RKO (cell line): ENCODE measurements at regions not wholly inside any gene's neighbourhood (a gene's known extent, or its start where the extent isn't known, plus 50 kb on each side); places are given as distances from the start of the nearest gene placed in this dataset.
A peak's percentile ranks its signal among the peaks of the same experiment; 100 is the strongest.

ENCODE experiments used
- DNase-seq: peaks from one replicate; pipeline ENCODE4 v3.0.0-alpha.2; 2016; ENCODE audit warnings: low spot score

GRCh38 chr14:101066826-101067510 is 163.4 kb upstream of the RTL1 start:
- DNase-seq, result no peak

DNA sequence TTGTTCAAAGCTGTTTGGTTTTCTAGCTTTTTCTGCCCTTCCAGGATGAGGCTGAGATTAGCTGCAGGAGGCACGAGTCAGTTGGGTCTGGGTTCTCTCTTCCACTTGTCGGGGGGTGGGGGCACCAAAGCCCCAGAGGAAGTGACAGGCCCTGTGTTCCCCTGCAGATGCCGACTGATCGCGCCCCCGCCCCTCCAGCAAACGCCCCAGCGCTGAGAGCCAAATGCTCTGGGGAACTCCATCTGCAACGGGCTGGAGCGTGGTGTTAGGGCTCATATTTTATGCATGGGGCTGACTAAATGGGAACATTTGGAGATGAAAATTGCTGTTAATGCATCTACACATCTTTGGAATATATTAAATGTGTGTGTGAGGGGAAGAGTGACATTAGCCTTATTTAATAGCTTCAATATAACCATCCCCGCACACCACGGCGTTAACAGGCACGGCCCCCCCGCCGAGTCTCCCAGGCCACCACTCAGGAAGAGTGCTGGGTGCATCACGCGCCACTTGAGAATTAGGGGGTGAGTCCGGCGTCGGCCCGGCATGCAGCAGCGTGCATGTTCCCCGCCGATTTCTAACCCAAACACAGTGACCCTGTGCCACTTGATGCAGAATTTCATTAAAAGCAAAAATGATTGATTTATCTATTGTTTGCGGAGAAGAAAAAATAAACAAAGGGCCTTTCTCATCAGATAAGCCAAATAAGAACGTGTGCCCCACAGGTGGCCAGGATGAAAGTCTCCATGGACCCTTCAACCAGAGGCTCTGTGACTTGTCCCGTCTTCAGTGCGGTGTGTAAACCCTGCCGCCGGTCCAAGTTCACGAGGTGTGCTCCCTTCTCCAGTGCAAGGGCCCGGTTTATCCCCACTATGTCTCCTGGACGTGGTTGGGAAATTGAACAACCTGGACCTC is 165.0 kb upstream of the RTL1 start:
- no peak for DNase-seq

- DNase-seq, result no peak
Observed at GRCh38 chr14:101069228-101069549, 165.7 kb upstream of the RTL1 start.

DNA sequence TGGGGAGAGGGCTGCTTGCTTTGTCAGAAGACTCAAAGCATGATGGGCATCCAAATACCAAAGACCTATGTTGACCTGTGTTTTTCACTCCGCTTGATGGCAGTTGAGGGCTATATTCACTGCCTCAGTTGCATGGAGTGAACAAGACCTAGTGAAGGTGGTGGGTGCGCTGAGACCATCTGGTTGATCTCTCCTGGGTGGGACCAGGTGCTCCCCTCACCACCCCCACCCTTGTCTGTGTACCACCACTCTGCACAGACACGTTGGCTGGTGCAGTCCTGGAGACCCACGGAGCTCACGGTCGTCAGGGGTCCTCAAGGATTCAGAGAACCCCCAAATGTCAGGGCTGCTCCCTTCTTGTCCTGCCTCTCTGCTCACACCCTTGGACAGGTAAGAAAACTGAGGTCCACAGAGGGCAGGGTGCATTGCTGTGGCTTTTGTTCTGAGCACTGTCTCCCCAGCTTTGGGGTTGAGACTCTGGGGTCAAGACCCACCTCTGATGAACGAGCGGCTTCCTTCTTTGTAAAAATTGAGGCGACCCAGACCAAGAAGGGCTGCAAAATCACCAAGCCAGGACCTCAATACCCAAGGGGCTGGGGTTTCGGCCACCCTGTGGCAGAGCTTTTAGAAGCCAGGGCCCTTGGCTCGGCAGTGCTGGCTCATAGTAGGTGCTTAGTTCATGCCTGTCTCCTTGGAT is 166.3 kb upstream of the RTL1 start:
- DNase-seq, result no peak

- no peak for DNase-seq
Observed at GRCh38 chr14:101070540-101071492, 167.3 kb upstream of the RTL1 start.

DNA sequence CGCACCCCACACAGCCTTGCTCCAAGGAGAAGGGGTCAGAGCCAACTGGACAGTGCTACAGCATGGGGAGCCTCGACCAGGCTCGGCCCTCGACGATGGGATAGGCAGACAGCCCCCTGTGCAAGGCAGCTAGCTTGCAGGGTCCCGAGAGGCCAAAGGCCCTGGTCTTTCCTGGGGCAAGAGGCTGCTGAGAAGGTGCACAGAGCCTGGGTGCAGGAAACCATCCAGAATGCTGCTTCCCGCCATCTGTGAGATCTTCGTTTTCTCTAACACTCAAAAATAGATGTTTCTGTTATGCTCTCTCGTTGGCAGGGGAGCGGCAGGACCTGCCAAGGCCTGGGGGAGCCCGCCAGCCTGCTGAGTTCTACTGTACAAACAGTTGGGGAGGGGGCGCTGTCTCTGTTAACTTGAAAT is 168.0 kb upstream of the RTL1 start:
- no peak for DNase-seq

GRCh38 chr14:101072070-101072469 is 168.5 kb upstream of the RTL1 start:
- DNase-seq, result no peak

DNA sequence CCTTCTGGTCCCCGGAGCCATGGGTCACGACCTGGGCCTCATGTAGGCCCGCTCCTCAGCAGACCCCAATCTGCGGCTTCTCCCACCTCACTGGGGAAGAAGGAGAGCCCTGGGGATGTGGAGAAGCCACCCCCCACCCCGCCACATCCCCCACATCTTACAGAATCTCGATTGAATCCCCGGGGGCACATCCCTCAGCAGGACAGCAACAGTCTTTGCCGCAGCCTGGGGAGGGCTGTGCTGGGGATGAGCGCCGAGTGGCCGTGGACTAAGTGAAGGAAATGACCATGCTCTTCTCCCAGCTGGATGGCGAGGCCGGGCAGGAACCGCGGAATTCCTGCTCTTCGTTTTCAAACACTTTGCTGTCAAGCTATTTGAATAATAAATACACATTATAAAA is 169.0 kb upstream of the RTL1 start:
- DNase-seq, result no peak

GRCh38 chr14:101072945-101073597 is 169.5 kb upstream of the RTL1 start:
- DNase-seq, result peak; percentile 94

- no peak for DNase-seq
Observed at GRCh38 chr14:101073598-101073965, 170.1 kb upstream of the RTL1 start.

- DNase-seq, result no peak
Observed at GRCh38 chr14:101074196-101075024, 170.9 kb upstream of the RTL1 start.

DNA sequence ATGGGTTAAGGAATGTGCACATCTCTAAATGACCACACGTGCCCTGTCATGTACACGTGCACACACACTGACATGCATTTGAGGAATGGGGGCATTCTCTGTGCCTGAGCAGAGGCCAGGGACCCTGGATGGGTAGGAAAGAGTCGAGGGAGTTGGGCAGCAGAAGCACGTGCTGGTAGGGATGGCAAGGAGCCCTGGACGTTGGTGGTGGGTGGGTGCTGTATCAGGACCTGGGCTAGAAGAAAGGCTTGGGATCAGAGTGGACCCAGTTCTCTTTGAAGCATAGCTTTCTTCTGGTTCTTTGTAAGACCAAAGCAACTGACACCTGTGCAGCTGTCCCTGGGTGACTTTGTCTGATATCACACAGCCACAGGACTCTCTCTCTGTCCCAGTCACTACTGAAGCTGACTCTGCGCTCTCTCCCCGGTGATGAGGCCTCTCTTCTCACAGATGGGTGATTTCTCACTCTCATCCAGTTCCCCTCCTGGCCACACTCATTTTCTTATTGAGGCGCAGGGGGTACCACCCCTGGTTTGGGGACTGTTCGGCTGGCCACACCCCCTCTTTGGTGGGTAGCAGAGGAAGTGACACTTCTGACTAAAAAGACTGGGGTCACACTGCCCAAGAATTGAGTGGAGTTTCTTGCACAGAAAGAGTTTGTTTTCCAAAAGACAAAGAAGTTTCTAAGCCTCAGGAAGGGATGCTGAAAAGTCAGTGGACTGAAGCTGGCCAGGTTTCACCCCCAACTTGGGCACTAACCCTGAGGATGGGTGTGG is 171.7 kb upstream of the RTL1 start:
- no peak for DNase-seq

GRCh38 chr14:101075801-101076413 is 172.4 kb upstream of the RTL1 start:
- DNase-seq, result no peak

GRCh38 chr14:101076451-101077198 is 173.1 kb upstream of the RTL1 start:
- DNase-seq, result no peak

DNA sequence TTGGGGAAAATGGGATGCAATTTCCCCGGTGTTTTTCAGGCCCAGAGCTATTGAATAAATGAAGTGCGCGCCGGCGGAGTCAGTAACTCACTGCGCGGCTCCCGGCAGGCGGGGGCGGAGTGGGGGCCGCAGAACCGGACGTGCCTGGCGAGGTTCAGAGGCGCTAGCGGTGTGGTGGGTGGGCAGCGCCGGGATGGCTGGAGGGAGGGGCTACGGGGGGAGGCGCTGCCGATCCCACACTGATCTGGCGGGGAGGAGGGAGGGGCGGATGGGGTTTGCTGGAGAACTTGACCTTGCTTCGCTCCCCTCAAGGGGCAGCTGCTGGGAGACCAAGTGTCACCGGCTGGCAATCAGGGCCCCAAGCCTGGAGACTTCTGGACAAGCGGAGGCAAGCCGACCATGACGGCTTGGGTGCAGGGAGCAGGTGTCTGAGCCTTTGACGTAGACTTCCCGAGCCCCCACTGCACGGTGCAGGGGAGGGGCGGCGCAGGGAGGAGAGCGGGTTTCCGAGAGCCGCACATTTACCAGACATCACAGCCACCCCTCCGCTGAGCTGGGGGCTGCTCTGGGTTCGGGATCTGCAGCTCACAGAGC is 174.1 kb upstream of the RTL1 start:
- no peak for DNase-seq

GRCh38 chr14:101078170-101078891 is 174.8 kb upstream of the RTL1 start:
- no peak for DNase-seq

DNA sequence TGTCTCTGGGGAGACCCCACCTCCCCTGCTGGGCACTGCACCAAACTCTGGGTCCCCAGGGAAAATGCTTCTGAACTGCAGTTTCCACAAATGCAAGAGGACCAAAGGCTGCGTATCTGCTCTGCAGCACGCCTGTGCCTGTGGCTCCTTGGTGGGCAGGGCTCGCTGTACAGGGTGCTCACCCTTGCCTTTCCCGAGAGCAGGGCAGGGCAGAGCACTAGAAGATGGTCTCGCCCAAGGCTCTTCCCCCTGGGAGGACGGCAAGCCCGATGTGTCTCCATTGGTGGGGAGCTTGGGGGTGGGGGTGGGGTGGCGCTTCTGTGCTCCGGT is 175.3 kb upstream of the RTL1 start:
- DNase-seq, result no peak
